Keratinocyte (primary cell): ENCODE measurements at regions not wholly inside any gene's neighbourhood (a gene's known extent, or its start where the extent isn't known, plus 50 kb on each side); places are given as distances from the start of the nearest gene placed in this dataset.

Experiments
- EZH2 ChIP-seq: IDR thresholded peaks from one replicate; pipeline ENCODE4 v1.6.1; 2012; ENCODE audit warnings: inconsistent platforms, mild to moderate bottlenecking, low read length, moderate library complexity
- TF ChIP-seq, protein P1 (sequence below), 3 experiments: IDR thresholded peaks in 1 of 3; conservative IDR thresholded peaks in 1 of 3; optimal IDR thresholded peaks in 1 of 3; 2 replicates in 2 of 3; 3 replicates in 1 of 3; pipeline versions ENCODE3 to v1.5.1; 2011; ENCODE audit warnings: low read length in 3 of 3, mild to moderate bottlenecking in 3 of 3, moderate library complexity in 2 of 3, control low read depth in 1 of 3, inconsistent platforms in 1 of 3; ENCODE audit not compliant: insufficient read depth in 2 of 3; ENCODE audit errors: extremely low read depth in 1 of 3

DNA sequence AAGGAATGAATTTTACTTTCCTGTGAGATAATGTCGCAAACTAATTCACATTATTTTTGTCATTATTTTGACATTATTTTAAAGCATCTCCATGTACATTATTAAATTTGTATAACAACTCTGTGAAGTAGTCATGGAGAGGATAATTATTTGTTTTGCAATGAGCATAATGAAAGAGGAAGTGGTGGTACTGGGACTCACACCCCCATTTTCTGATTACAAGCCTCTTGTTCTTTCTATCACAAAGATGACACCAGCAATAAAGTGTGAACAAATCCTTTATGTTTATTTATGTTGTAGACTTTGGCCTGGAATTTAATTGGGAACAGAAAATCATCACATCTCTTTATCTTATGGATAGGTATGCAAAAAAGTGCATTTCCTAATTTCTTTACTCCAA, 522.6 kb downstream of the TMEM135 start:
- TF ChIP-seq, protein P1, sequence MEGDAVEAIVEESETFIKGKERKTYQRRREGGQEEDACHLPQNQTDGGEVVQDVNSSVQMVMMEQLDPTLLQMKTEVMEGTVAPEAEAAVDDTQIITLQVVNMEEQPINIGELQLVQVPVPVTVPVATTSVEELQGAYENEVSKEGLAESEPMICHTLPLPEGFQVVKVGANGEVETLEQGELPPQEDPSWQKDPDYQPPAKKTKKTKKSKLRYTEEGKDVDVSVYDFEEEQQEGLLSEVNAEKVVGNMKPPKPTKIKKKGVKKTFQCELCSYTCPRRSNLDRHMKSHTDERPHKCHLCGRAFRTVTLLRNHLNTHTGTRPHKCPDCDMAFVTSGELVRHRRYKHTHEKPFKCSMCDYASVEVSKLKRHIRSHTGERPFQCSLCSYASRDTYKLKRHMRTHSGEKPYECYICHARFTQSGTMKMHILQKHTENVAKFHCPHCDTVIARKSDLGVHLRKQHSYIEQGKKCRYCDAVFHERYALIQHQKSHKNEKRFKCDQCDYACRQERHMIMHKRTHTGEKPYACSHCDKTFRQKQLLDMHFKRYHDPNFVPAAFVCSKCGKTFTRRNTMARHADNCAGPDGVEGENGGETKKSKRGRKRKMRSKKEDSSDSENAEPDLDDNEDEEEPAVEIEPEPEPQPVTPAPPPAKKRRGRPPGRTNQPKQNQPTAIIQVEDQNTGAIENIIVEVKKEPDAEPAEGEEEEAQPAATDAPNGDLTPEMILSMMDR (optimal IDR thresholded peaks at IDR 0.05 in 1 of 3, IDR thresholded peaks at IDR 0.05 in 1 of 3, conservative IDR thresholded peaks at IDR 0.05 in 1 of 3; ENCODE audit: extremely low read depth in 1 of 3, insufficient read depth in 2 of 3, low read length in 3 of 3) = no peak
- TF ChIP-seq EZH2 = no peak
